GM19351 (cell line): ENCODE measurements at regions not wholly inside any gene's neighbourhood (a gene's known extent, or its start where the extent isn't known, plus 50 kb on each side); places are given as distances from the start of the nearest gene placed in this dataset.
"Not testable (repeated sequence)": the region's sequence is repeated elsewhere in the genome, so short reads cannot be mapped to it uniquely, and the experiment has no call there.

Experiments
- ATAC-seq: cut with Tn5 transposase; IDR thresholded peaks from one replicate; pipeline ENCODE4 v1.9.1; 2021; ENCODE audit warnings: mild to moderate bottlenecking, moderate library complexity; ENCODE audit not compliant: unreplicated experiment

GRCh38 chr5:154626876-154627557 lies 128.2 kb upstream of the LARP1 start:
- ATAC-seq: no peak

GRCh38 chr5:154625031-154625430 lies 130.1 kb upstream of the LARP1 start:
- no peak for ATAC-seq

GRCh38 chr5:154624341-154624740 lies 130.8 kb upstream of the LARP1 start:
- no peak for ATAC-seq

- no peak for ATAC-seq
These were observed 134.8 kb upstream of the LARP1 start for GRCh38 chr5:154620411-154620810.

GRCh38 chr5:154618696-154619095 lies 136.5 kb upstream of the LARP1 start:
- ATAC-seq: no peak

GRCh38 chr5:154614595-154614994 lies 136.6 kb upstream of the HAND1 start:
- no peak for ATAC-seq

GRCh38 chr5:154614125-154614524 lies 136.1 kb upstream of the HAND1 start:
- ATAC-seq: no peak

- ATAC-seq: no peak
These were observed 134.6 kb upstream of the HAND1 start for GRCh38 chr5:154612666-154613065.

- no peak for ATAC-seq
These were observed 133.3 kb upstream of the HAND1 start for GRCh38 chr5:154611341-154611767.

GRCh38 chr5:154610321-154611154 lies 132.5 kb upstream of the HAND1 start:
- peak; percentile 97 for ATAC-seq

GRCh38 chr5:154609251-154609650 lies 131.2 kb upstream of the HAND1 start:
- no peak for ATAC-seq

GRCh38 chr5:154608531-154609011 lies 130.5 kb upstream of the HAND1 start:
- ATAC-seq: no peak

GRCh38 chr5:154607746-154608145 lies 129.7 kb upstream of the HAND1 start:
- no peak for ATAC-seq

- no peak for ATAC-seq
These were observed 128.2 kb upstream of the HAND1 start for GRCh38 chr5:154606246-154606645.

- no peak for ATAC-seq
These were observed 126.1 kb upstream of the HAND1 start for GRCh38 chr5:154603953-154604679.

GRCh38 chr5:154603485-154603884 lies 125.5 kb upstream of the HAND1 start:
- ATAC-seq: no peak

- ATAC-seq: no peak
These were observed 125.0 kb upstream of the HAND1 start for GRCh38 chr5:154603011-154603410.

GRCh38 chr5:154601014-154601413 lies 123.0 kb upstream of the HAND1 start:
- ATAC-seq: no peak

- ATAC-seq: no peak
These were observed 120.0 kb upstream of the HAND1 start for GRCh38 chr5:154598021-154598420.

- not testable (repeated sequence) for ATAC-seq
These were observed 118.8 kb upstream of the HAND1 start for GRCh38 chr5:154596844-154597243.

- no peak for ATAC-seq
These were observed 117.6 kb upstream of the HAND1 start for GRCh38 chr5:154595662-154596061.
